SKM-1 (cell line): ENCODE measurements at regions not wholly inside any gene's neighbourhood (a gene's known extent, or its start where the extent isn't known, plus 50 kb on each side); places are given as distances from the start of the nearest gene placed in this dataset.
"Not testable (repeated sequence)": the region's sequence is repeated elsewhere in the genome, so short reads cannot be mapped to it uniquely, and the experiment has no call there.

Source experiments
- DNase-seq: peaks from one replicate; lab custom pipeline; 2025; ENCODE audit not compliant: unreplicated experiment; lab: John Stamatoyannopoulos, UW

- no peak for DNase-seq
These were observed 466.3 kb downstream of the GUCY1A2 start for GRCh38 chr11:106551744-106552673.

DNA sequence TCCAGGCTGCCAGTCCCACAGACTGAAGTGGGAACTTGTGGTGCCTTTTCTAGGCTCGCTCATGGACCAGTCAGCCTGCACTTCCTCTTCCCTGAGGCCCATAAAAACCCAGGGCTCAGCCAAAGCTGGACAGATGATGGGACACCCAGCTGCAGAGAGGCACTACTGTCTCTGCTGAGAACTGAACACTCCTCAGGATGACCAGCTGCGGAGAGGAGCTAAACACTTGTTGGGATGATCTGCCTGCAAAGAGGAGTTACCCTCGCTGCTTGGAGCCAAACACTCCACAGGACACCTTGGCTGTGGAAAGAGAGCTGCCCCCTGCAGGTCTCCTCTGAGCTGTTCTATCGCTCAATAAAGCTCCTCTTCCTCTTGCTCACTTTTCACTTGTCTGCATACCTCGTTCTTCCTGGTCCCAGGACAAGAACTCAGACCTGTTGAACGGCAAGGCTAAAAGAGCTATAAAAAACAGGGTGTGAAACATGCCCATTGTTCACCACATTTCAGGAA lies 465.5 kb downstream of the GUCY1A2 start:
- DNase-seq, result no peak

DNA sequence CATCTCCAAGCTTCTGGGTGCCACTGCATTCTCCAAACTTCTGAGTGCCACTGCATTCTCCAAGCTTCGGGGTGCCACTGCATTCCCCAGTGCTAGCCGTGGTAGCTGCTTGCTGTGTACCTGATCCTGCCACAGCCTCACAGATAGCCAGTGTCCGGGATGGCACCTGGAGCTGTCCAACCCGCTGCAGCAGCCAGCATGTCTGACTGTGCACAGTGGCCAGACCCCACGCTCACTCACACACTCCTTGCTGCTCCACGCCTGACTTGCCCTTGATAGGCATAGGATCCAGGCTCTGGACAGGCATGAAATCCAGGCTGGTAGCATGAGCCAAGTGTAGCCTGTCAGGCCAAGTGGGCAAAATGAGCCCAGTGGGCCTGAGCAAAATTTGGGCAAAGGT lies 465.0 kb downstream of the GUCY1A2 start:
- no peak for DNase-seq

DNA sequence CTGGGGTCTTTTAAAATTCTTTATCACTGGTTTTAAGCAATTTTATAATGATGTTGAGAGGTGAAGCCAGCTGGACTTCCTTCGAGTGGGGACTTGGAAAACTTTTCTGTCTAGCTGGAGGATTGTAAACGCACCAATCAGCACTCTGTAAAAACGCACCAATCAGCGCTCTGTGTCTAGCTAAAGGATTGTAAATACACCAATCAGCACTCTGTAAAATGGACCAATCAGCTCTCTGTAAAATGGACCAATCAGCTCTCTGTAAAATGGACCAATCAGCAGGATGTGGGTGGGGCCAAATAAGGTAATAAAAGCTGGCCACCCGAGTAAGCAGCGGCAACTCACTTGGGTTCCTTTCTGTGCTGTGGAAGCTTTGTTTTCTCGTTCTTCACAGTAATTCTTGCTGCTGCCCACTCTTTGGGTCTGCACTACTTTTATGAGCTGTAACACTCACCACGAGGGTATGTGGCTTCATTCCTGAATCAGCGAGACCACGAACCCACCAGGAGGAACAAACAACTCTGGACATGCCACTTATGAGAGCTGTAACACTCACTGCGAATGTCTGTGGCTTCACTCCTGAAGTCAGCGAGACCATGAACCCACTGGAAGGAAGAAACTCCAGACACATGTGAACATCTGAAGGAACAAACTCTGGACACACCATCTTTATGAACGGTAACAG lies 462.6 kb downstream of the GUCY1A2 start:
- not testable (repeated sequence) for DNase-seq

DNA sequence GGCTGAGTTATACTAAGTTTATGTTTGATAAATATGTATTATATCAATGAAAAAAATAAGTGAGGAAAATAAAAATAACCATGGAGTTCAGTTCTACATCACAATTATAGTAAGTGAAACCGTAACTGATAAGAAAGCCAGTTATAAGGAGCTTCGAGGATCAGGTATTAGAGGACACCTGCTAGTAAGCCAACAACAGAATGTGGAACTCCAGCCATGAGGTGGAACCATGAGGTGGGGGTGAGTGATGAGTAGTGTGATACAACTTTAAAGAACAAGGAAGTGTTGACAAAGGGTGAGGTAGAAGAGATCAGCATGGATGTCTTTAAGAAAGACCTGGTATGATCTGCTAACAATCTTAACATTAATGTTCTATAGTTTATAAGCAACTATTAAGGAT lies 452.9 kb downstream of the GUCY1A2 start:
- DNase-seq, result no peak

DNA sequence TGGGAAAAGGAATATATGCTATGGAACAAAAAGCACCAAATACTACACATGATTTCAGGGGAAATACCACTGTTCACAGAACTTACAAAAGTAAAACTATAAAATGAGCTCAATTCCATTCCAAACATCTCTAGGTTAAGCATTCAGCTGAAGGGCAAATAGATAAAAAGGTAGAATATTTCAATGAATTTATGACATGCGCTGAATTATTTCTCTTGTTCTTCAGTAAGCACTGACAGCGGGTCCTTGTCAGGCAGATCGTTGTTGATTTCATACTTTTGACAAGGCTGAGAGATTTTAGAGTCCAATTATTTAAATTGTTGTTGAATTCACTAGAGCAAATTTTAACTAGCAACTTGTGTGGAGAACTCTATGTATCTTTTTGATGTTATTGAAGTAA lies 449.6 kb downstream of the GUCY1A2 start:
- DNase-seq, result no peak

GRCh38 chr11:106577384-106577783 lies 440.9 kb downstream of the GUCY1A2 start:
- DNase-seq, result not testable (repeated sequence)

GRCh38 chr11:106581399-106581798 lies 436.9 kb downstream of the GUCY1A2 start:
- DNase-seq, result no peak

- DNase-seq, result no peak
These were observed 433.2 kb downstream of the GUCY1A2 start for GRCh38 chr11:106585061-106585460.

DNA sequence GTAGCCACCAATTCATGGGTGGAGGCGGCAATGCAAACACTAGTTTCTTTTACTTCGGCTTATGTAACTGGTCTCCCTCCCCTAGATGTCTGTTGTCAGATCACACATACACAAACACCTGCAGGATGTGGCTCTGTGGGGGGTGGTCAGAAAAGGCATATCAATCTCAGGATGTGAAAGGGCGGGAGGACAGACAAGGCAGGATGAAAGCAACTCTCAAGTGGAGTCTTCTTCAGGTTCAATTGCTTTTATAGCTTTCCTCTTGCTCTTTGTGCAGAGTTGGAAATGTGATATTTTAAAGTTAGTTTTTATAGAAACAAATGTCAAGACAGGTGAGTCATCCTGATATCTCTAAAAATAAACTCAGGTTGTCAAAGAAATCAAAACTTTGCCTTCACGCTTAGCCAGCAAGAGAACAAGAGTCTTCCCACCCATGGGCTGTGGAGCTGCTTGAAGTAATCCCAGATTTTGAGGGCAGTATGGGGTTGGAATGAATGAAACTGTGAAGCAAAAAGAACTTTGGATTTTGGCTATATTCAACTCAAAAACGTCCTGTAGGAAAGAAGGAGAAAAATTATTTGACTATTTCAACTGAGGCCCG lies 423.4 kb downstream of the GUCY1A2 start:
- no peak for DNase-seq

GRCh38 chr11:106601684-106602297 lies 416.5 kb downstream of the GUCY1A2 start:
- DNase-seq, result no peak

- DNase-seq, result no peak
These were observed 409.6 kb downstream of the GUCY1A2 start for GRCh38 chr11:106608677-106609076.

DNA sequence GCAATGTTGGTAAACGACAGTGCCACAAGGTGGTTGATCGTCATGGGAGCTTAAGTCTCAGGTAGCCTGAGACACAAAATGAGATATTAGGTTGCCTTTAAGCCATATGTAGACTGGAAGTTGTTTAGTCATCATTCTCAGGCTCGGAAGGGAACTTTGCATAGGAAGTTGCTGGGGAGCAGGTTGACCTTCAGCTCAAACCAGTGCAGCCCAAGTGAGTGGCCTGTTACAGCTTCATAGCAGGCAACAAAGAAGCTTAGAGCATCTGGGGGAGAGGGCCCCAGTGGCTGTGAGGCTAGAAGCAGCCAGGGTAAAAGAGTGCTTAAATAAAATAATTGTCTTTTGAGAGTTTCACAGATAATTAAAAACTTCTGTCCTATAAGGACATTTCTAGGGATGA lies 404.0 kb downstream of the GUCY1A2 start:
- no peak for DNase-seq

- no peak for DNase-seq
These were observed 398.8 kb downstream of the GUCY1A2 start for GRCh38 chr11:106619320-106619990.

GRCh38 chr11:106621484-106621883 lies 396.8 kb downstream of the GUCY1A2 start:
- DNase-seq, result no peak
